ENCODE measurements at regions not wholly inside any gene's neighbourhood (a gene's known extent, or its start where the extent isn't known, plus 50 kb on each side); places are given as distances from the start of the nearest gene placed in this dataset.

GRCh38 chr2:120662746-120663145 is 72.9 kb upstream of the GLI2 start:
- Histone ChIP-seq H3K9me3 (replicated peaks; ENCODE audit: control insufficient read depth, insufficient read depth, low read depth, low read length) (no peaks in the 10 kb centered on the region), H3K9ac (ENCODE audit: insufficient read depth in 1 of 2, low read depth in 2 of 2, low read length in 2 of 2) (no peak overlapping the region), H3K9me1 (ENCODE audit: control insufficient read depth, insufficient read depth, low read length) (no peaks in the 10 kb centered on the region), H3K79me2 (ENCODE audit: control insufficient read depth, insufficient read depth, low read length) (no peaks in the 10 kb centered on the region), H4K20me1 (replicated peaks; ENCODE audit: control insufficient read depth, insufficient read depth, low read length) (no peaks in the 10 kb centered on the region), H3K36me3 (ENCODE audit: control insufficient read depth, insufficient read depth, low read length) (no peaks in the 10 kb centered on the region), H3K4me3 (no peak overlapping the region), H3K4me1 (replicated peaks in 1 of 2; ENCODE audit: control insufficient read depth in 2 of 2, insufficient read depth in 2 of 2, low read length in 2 of 2) (no peaks in the 10 kb centered on the region), H3K27me3 (ENCODE audit: control insufficient read depth in 2 of 2, insufficient read depth in 2 of 2, low read length in 2 of 2) (peaks cover 0 to 21% of the 10 kb centered on the region in 2 experiments; a peak in 2 of 5 replicates), H3K4me2 (ENCODE audit: insufficient read depth, low read length) (no peak overlapping the region), H3K27ac (ENCODE audit: extremely low read depth, low read depth, low read length) (no peak overlapping the region), H2AFZ (ENCODE audit: low read depth, low read length) (no peak overlapping the region)
- ATAC-seq (no peak), DNase-seq (ENCODE audit: extremely low read depth in 1 of 4, low spot score in 3 of 4) (no peak), FAIRE-seq (no peak)
- TF ChIP-seq PURB (CRISPR knock-in tag; IDR thresholded peaks at IDR 0.05; ENCODE audit: low read depth): no peak
- TF ChIP-seq ZNF449 (CRISPR knock-in tag; IDR thresholded peaks at IDR 0.05): no peak
- TF ChIP-seq SP2 (IDR thresholded peaks at IDR 0.05; ENCODE audit: extremely low read depth, low read depth, low read length, poor library complexity, severe bottlenecking): no peak
- TF ChIP-seq CHD2 (IDR thresholded peaks at IDR 0.05; ENCODE audit: low read depth, low read length): no peak
- no peak for TF ChIP-seq ZNF384 (IDR thresholded peaks at IDR 0.05; ENCODE audit: low read depth, low read length)
- TF ChIP-seq THAP7 (CRISPR knock-in tag; IDR thresholded peaks at IDR 0.05): no peak
- no peak for TF ChIP-seq TRIM24 (IDR thresholded peaks at IDR 0.05)
- TF ChIP-seq SNIP1 (IDR thresholded peaks at IDR 0.05; ENCODE audit: low read depth): no peak
- no peak for TF ChIP-seq POLR3G (IDR thresholded peaks at IDR 0.05; ENCODE audit: extremely low read depth, insufficient read length, insufficient replicate concordance)
- TF ChIP-seq ZC3H8 (IDR thresholded peaks at IDR 0.05): no peak
- no peak for TF ChIP-seq ZBTB34 (CRISPR knock-in tag; IDR thresholded peaks at IDR 0.05)
- no peak for TF ChIP-seq FOXJ3 (CRISPR knock-in tag; IDR thresholded peaks at IDR 0.05)
- TF ChIP-seq RB1 (IDR thresholded peaks at IDR 0.05; ENCODE audit: low read depth): no peak
- no peak for TF ChIP-seq ZNF79 (CRISPR knock-in tag; IDR thresholded peaks at IDR 0.05; ENCODE audit: low read depth)
- in situ Hi-C loops (cut with MboI) (no loop called here), intact Hi-C loops (cut with micrococcal nuclease) (no loop called here)
- ChIA-PET CTCF (ENCODE audit: low intra/inter-chr PET ratio) (no interaction called here), POLR2A (interaction anchor here (0.6 kb wide), 1 partner anchor 703 kb away, joined by 3 read pairs; no protein-coding TSS in a partner anchor)
- no TSS peak for BruUV-seq (replicated peaks)
- WGBS (ENCODE audit: insufficient coverage, low coverage, missing lambda C conversion rate): 0% methylated on average over 3 of the region's 3 CpGs
